HepG2 (cell line): ENCODE measurements at regions not wholly inside any gene's neighbourhood (a gene's known extent, or its start where the extent isn't known, plus 50 kb on each side); places are given as distances from the start of the nearest gene placed in this dataset.

Source experiments
- ATAC-seq: fragments of 200-7000 bp; cut with Tn5 transposase; 3 replicates; pipeline ENCODE4 v1.9.1; 2020; ENCODE audit warnings: mild to moderate bottlenecking, moderate library complexity
- BruUV-seq: library from RNA; stranded (reverse); fragments of 400-500 nt; replicated peaks from 2 replicates; lab custom pipeline; 2021; lab: Mats Ljungman, UMichigan
- CTCF ChIA-PET: fragments of 300-600 bp; formaldehyde crosslinking; extraction: SDS; loops from one replicate; lab custom pipeline; 2021; ENCODE audit warnings: low total read pairs, inconsistent platforms, low intra/inter-chr PET ratio; lab: Yijun Ruan, JAX
- POLR2A ChIA-PET: fragments of 350-600 bp; sonication (Branson Sonifier 250); formaldehyde crosslinking; loops from one replicate; lab custom pipeline; 2020; ENCODE audit warnings: antibody characterized with exemption, inconsistent platforms; lab: Yijun Ruan, JAX
- DNase-seq: peaks from one replicate; pipeline ENCODE4 v3.0.0-alpha.2; 2015; ENCODE audit warnings: low spot score
- FAIRE-seq: peaks from 3 replicates; lab custom pipeline; 2011; peaks lifted over from hg19 to GRCh38; lab: Jason Lieb, UNC
- H2AFZ ChIP-seq: one replicate; pipeline ENCODE4 v1.6.1; 2011; ENCODE audit warnings: low read length, inconsistent platforms
- H3K27ac ChIP-seq: fragments of 300-600 bp; 3 replicates; pipeline ENCODE4 v1.8.0; 2011; ENCODE audit warnings: mixed run types, mild to moderate bottlenecking, mixed read lengths, low read length, inconsistent platforms; ENCODE audit not compliant: insufficient read depth; ENCODE audit errors: extremely low read length
- H3K27me3 ChIP-seq, 2 experiments: fragments of 200-600 bp in 1 of 2; 2 replicates in 1 of 2; 3 replicates in 1 of 2; pipeline versions ENCODE4 v1.6.0 to v1.8.0; 2011; ENCODE audit warnings: low read length in 2 of 2, mild to moderate bottlenecking in 2 of 2, moderate library complexity in 2 of 2, inconsistent platforms in 1 of 2; ENCODE audit not compliant: insufficient read depth in 2 of 2, control insufficient read depth in 1 of 2
- H3K36me3 ChIP-seq, 2 experiments: fragments of 200-600 bp in 1 of 2; replicated peaks in 1 of 2; 2 replicates in 1 of 2; 3 replicates in 1 of 2; pipeline versions ENCODE4 v1.5.1 to v1.8.0; 2011; ENCODE audit warnings: low read length in 2 of 2, inconsistent platforms in 1 of 2; ENCODE audit not compliant: insufficient read depth in 2 of 2, control insufficient read depth in 1 of 2
- H3K4me1 ChIP-seq: 2 replicates; pipeline ENCODE4 v1.5.1; 2012; ENCODE audit warnings: low read length, inconsistent platforms; ENCODE audit not compliant: insufficient read depth
- H3K4me2 ChIP-seq: 2 replicates; pipeline ENCODE4 v1.6.0; 2011; ENCODE audit warnings: low read depth, low read length, inconsistent platforms
- H3K4me3 ChIP-seq, 3 experiments: fragments of 200-600 bp in 1 of 3; sonication (generic), shearing (Covaris generic) in 1 of 3; replicated peaks in 1 of 3; 2 replicates each; pipeline ENCODE4 v1.5.1; 2011 to 2016; ENCODE audit warnings: low read length in 3 of 3, inconsistent platforms in 2 of 3, low read depth in 2 of 3, mild to moderate bottlenecking in 2 of 3, control low read depth in 1 of 3, mixed read lengths in 1 of 3; ENCODE audit not compliant: insufficient read depth in 1 of 3
- H3K79me2 ChIP-seq: one replicate; pipeline ENCODE4 v1.6.1; 2011; ENCODE audit warnings: low read length, inconsistent platforms; ENCODE audit not compliant: insufficient read depth
- H3K9ac ChIP-seq: 2 replicates; pipeline ENCODE4 v1.6.0; 2011; ENCODE audit warnings: mild to moderate bottlenecking, low read depth, low read length, inconsistent platforms; ENCODE audit not compliant: insufficient read depth
- H3K9me3 ChIP-seq: 2 replicates; pipeline ENCODE4 v1.5.1; 2012; ENCODE audit warnings: mild to moderate bottlenecking, low read length
- H4K20me1 ChIP-seq: 2 replicates; pipeline ENCODE4 v1.6.0; 2011; ENCODE audit warnings: inconsistent platforms, mild to moderate bottlenecking, low read length, moderate library complexity; ENCODE audit not compliant: insufficient read depth
- ADNP ChIP-seq: sonication (generic); formaldehyde crosslinking; IDR thresholded peaks from 2 replicates; pipeline ENCODE4 v1.4.0; 2020; ENCODE audit warnings: missing genetic modification reagents
- FOXJ3 ChIP-seq: sonication (generic); formaldehyde crosslinking; IDR thresholded peaks from 2 replicates; pipeline ENCODE4 v1.4.0; 2020; ENCODE audit warnings: missing genetic modification reagents, mild to moderate bottlenecking, borderline replicate concordance
- GZF1 ChIP-seq: sonication (generic); formaldehyde crosslinking; IDR thresholded peaks from 2 replicates; pipeline ENCODE4 v1.5.1; 2020; ENCODE audit warnings: mild to moderate bottlenecking, missing genetic modification reagents
- KDM6A ChIP-seq: IDR thresholded peaks from 2 replicates; pipeline ENCODE4 v1.6.1; 2016; ENCODE audit warnings: low read depth
- KMT2A ChIP-seq: sonication (generic); formaldehyde crosslinking; IDR thresholded peaks from 2 replicates; pipeline ENCODE4 v1.4.0; 2020; ENCODE audit warnings: missing genetic modification reagents
- MXD4 ChIP-seq: IDR thresholded peaks from 2 replicates; pipeline ENCODE4 v1.6.1; 2016; ENCODE audit warnings: mild to moderate bottlenecking, missing biosample characterization, missing genetic modification reagents
- NFIB ChIP-seq: sonication (generic); formaldehyde crosslinking; IDR thresholded peaks from 2 replicates; pipeline ENCODE4 v1.9.0; 2021; ENCODE audit warnings: missing genetic modification reagents, mild to moderate bottlenecking, borderline replicate concordance
- RCOR2 ChIP-seq: IDR thresholded peaks from 2 replicates; pipeline ENCODE4 v1.6.1; 2016; ENCODE audit warnings: missing biosample characterization, missing genetic modification reagents
- ZBED4 ChIP-seq: sonication (generic); formaldehyde crosslinking; IDR thresholded peaks from 2 replicates; pipeline ENCODE4 v1.4.0; 2020; ENCODE audit warnings: missing genetic modification reagents, borderline replicate concordance
- ZMYM2 ChIP-seq: sonication (generic); formaldehyde crosslinking; IDR thresholded peaks from 2 replicates; pipeline ENCODE4 v1.8.0; 2022; ENCODE audit warnings: mild to moderate bottlenecking, missing genetic modification reagents
- ZNF678 ChIP-seq: sonication (generic); formaldehyde crosslinking; IDR thresholded peaks from 2 replicates; pipeline ENCODE4 v1.4.0; 2020; ENCODE audit warnings: mild to moderate bottlenecking, missing genetic modification reagents
- ZNF776 ChIP-seq: sonication (generic); formaldehyde crosslinking; IDR thresholded peaks from 2 replicates; pipeline ENCODE4 v1.4.0; 2020; ENCODE audit warnings: mild to moderate bottlenecking, missing genetic modification reagents
- WGBS: methylation state at CpG from one replicate; pipeline ENCODE4 v1.1.6; 2017; ENCODE audit warnings: low lambda C conversion rate; 5-methylcytosine and 5-hydroxymethylcytosine counted together
- in situ Hi-C: cut with HindIII; loops from 2 replicates; pipeline ENCODE4 v1.10.0; 2017; ENCODE audit warnings: low pct_unique_long_range_greater_than_20kb; ENCODE audit not compliant: extremely low pct_ligation_motif_present
- intact Hi-C: fragments of 100-400 bp; cut with micrococcal nuclease; formaldehyde crosslinking; loops from one replicate; pipeline ENCODE4 v1.10.0; 2022; ENCODE audit not compliant: unreplicated experiment
- TF ChIP-seq, protein P1 (sequence below), 2 experiments: fragments of 450-650 bp in 1 of 2; sonication (generic) in 1 of 2; formaldehyde crosslinking; IDR thresholded peaks; 2 replicates each; pipeline versions ENCODE4 v1.5.0 to v1.8.0; 2020 to 2022; ENCODE audit warnings: mild to moderate bottlenecking in 1 of 2, missing genetic modification reagents in 1 of 2
- TF ChIP-seq, protein P2 (sequence below): sonication (generic); formaldehyde crosslinking; IDR thresholded peaks from 2 replicates; pipeline ENCODE4 v1.5.0; 2020; ENCODE audit warnings: missing genetic modification reagents

GRCh38 chr19:29302002-29302928 is 89.3 kb upstream of the UQCRFS1 start (continued):
- TF ChIP-seq RCOR2 (CRISPR knock-in tag) (no peak), ZMYM2 (no peak), GZF1 (no peak)
- TF ChIP-seq, all 625 proteins: peak for 0

- H4K20me1 ChIP-seq = no peaks in the 10 kb centered on the region
- no peaks in the 10 kb centered on the region for H3K36me3 ChIP-seq
- WGBS = 53% methylated on average over 11 of the region's 11 CpGs
- H3K4me1 ChIP-seq = no peaks in the 10 kb centered on the region
- H3K4me3 ChIP-seq = no peak overlapping the region
- no TSS peak for BruUV-seq
- H3K27ac ChIP-seq = no peak overlapping the region
- CTCF ChIA-PET = no interaction called here
- no peak overlapping the region for H2AFZ ChIP-seq
- H3K9me3 ChIP-seq = no peaks in the 10 kb centered on the region
- no peak overlapping the region for H3K9ac ChIP-seq
- DNase-seq (no peak), ATAC-seq (no peak), FAIRE-seq (no peak)
- H3K4me2 ChIP-seq = no peak overlapping the region
- H3K27me3 ChIP-seq = no peaks in the 10 kb centered on the region; a peak in 1 of 5 replicates
- H3K79me2 ChIP-seq = no peaks in the 10 kb centered on the region
- in situ Hi-C loops = no loop called here
- intact Hi-C loops = no loop called here
- POLR2A ChIA-PET = no interaction called here
- TF ChIP-seq, protein P1, sequence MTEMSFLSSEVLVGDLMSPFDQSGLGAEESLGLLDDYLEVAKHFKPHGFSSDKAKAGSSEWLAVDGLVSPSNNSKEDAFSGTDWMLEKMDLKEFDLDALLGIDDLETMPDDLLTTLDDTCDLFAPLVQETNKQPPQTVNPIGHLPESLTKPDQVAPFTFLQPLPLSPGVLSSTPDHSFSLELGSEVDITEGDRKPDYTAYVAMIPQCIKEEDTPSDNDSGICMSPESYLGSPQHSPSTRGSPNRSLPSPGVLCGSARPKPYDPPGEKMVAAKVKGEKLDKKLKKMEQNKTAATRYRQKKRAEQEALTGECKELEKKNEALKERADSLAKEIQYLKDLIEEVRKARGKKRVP (CRISPR knock-in tag; IDR thresholded peaks at IDR 0.05) = no peak
- TF ChIP-seq KDM6A (no peak), ADNP (CRISPR knock-in tag) (no peak), ZNF776 (no peak), MXD4 (CRISPR knock-in tag) (no peak), NFIB (CRISPR knock-in tag) (no peak), ZBED4 (CRISPR knock-in tag) (no peak), FOXJ3 (CRISPR knock-in tag) (no peak), ZNF678 (CRISPR knock-in tag) (no peak), KMT2A (no peak)
- TF ChIP-seq, protein P2, sequence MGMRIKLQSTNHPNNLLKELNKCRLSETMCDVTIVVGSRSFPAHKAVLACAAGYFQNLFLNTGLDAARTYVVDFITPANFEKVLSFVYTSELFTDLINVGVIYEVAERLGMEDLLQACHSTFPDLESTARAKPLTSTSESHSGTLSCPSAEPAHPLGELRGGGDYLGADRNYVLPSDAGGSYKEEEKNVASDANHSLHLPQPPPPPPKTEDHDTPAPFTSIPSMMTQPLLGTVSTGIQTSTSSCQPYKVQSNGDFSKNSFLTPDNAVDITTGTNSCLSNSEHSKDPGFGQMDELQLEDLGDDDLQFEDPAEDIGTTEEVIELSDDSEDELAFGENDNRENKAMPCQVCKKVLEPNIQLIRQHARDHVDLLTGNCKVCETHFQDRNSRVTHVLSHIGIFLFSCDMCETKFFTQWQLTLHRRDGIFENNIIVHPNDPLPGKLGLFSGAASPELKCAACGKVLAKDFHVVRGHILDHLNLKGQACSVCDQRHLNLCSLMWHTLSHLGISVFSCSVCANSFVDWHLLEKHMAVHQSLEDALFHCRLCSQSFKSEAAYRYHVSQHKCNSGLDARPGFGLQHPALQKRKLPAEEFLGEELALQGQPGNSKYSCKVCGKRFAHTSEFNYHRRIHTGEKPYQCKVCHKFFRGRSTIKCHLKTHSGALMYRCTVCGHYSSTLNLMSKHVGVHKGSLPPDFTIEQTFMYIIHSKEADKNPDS (CRISPR knock-in tag) = no peak
Measured at GRCh38 chr19:29303069-29303718, 90.2 kb upstream of the UQCRFS1 start.
